HepG2 (cell line): ENCODE measurements at regions not wholly inside any gene's neighbourhood (a gene's known extent, or its start where the extent isn't known, plus 50 kb on each side); places are given as distances from the start of the nearest gene placed in this dataset.

ENCODE experiments used
- ATAC-seq: fragments of 200-7000 bp; cut with Tn5 transposase; 3 replicates; pipeline ENCODE4 v1.9.1; 2020; ENCODE audit warnings: mild to moderate bottlenecking, moderate library complexity
- BruUV-seq: library from RNA; stranded (reverse); fragments of 400-500 nt; replicated peaks from 2 replicates; lab custom pipeline; 2021; lab: Mats Ljungman, UMichigan
- CTCF ChIA-PET: fragments of 300-600 bp; formaldehyde crosslinking; extraction: SDS; loops from one replicate; lab custom pipeline; 2021; ENCODE audit warnings: low total read pairs, inconsistent platforms, low intra/inter-chr PET ratio; lab: Yijun Ruan, JAX
- POLR2A ChIA-PET: fragments of 350-600 bp; sonication (Branson Sonifier 250); formaldehyde crosslinking; loops from one replicate; lab custom pipeline; 2020; ENCODE audit warnings: antibody characterized with exemption, inconsistent platforms; lab: Yijun Ruan, JAX
- DNase-seq: peaks from one replicate; pipeline ENCODE4 v3.0.0-alpha.2; 2015; ENCODE audit warnings: low spot score
- FAIRE-seq: peaks from 3 replicates; lab custom pipeline; 2011; peaks lifted over from hg19 to GRCh38; lab: Jason Lieb, UNC
- H2AFZ ChIP-seq: one replicate; pipeline ENCODE4 v1.6.1; 2011; ENCODE audit warnings: low read length, inconsistent platforms
- H3K27ac ChIP-seq: fragments of 300-600 bp; 3 replicates; pipeline ENCODE4 v1.8.0; 2011; ENCODE audit warnings: mixed run types, mild to moderate bottlenecking, mixed read lengths, low read length, inconsistent platforms; ENCODE audit not compliant: insufficient read depth; ENCODE audit errors: extremely low read length
- H3K27me3 ChIP-seq, 2 experiments: fragments of 200-600 bp in 1 of 2; 2 replicates in 1 of 2; 3 replicates in 1 of 2; pipeline versions ENCODE4 v1.6.0 to v1.8.0; 2011; ENCODE audit warnings: low read length in 2 of 2, mild to moderate bottlenecking in 2 of 2, moderate library complexity in 2 of 2, inconsistent platforms in 1 of 2; ENCODE audit not compliant: insufficient read depth in 2 of 2, control insufficient read depth in 1 of 2
- H3K36me3 ChIP-seq, 2 experiments: fragments of 200-600 bp in 1 of 2; replicated peaks in 1 of 2; 2 replicates in 1 of 2; 3 replicates in 1 of 2; pipeline versions ENCODE4 v1.5.1 to v1.8.0; 2011; ENCODE audit warnings: low read length in 2 of 2, inconsistent platforms in 1 of 2; ENCODE audit not compliant: insufficient read depth in 2 of 2, control insufficient read depth in 1 of 2
- H3K4me1 ChIP-seq: 2 replicates; pipeline ENCODE4 v1.5.1; 2012; ENCODE audit warnings: low read length, inconsistent platforms; ENCODE audit not compliant: insufficient read depth
- H3K4me2 ChIP-seq: 2 replicates; pipeline ENCODE4 v1.6.0; 2011; ENCODE audit warnings: low read depth, low read length, inconsistent platforms
- H3K4me3 ChIP-seq, 3 experiments: fragments of 200-600 bp in 1 of 3; sonication (generic), shearing (Covaris generic) in 1 of 3; replicated peaks in 1 of 3; 2 replicates each; pipeline ENCODE4 v1.5.1; 2011 to 2016; ENCODE audit warnings: low read length in 3 of 3, inconsistent platforms in 2 of 3, low read depth in 2 of 3, mild to moderate bottlenecking in 2 of 3, control low read depth in 1 of 3, mixed read lengths in 1 of 3; ENCODE audit not compliant: insufficient read depth in 1 of 3
- H3K79me2 ChIP-seq: one replicate; pipeline ENCODE4 v1.6.1; 2011; ENCODE audit warnings: low read length, inconsistent platforms; ENCODE audit not compliant: insufficient read depth
- H3K9ac ChIP-seq: 2 replicates; pipeline ENCODE4 v1.6.0; 2011; ENCODE audit warnings: mild to moderate bottlenecking, low read depth, low read length, inconsistent platforms; ENCODE audit not compliant: insufficient read depth
- H3K9me3 ChIP-seq: 2 replicates; pipeline ENCODE4 v1.5.1; 2012; ENCODE audit warnings: mild to moderate bottlenecking, low read length
- H4K20me1 ChIP-seq: 2 replicates; pipeline ENCODE4 v1.6.0; 2011; ENCODE audit warnings: inconsistent platforms, mild to moderate bottlenecking, low read length, moderate library complexity; ENCODE audit not compliant: insufficient read depth
- CBX5 ChIP-seq: sonication (generic); formaldehyde crosslinking; IDR thresholded peaks from 2 replicates; pipeline ENCODE4 v1.4.0; 2020; ENCODE audit warnings: missing genetic modification reagents, borderline replicate concordance
- FUBP1 ChIP-seq: sonication (generic); formaldehyde crosslinking; IDR thresholded peaks from 2 replicates; pipeline ENCODE4 v1.5.1; 2020; ENCODE audit warnings: missing genetic modification reagents, mild to moderate bottlenecking, borderline replicate concordance
- HMGA1 ChIP-seq: sonication (generic); formaldehyde crosslinking; conservative IDR thresholded peaks from 2 replicates; pipeline ENCODE4 v1.4.0; 2020; ENCODE audit warnings: missing genetic modification reagents
- MED8 ChIP-seq: sonication (generic); formaldehyde crosslinking; IDR thresholded peaks from 2 replicates; pipeline ENCODE4 v1.8.1; 2023; ENCODE audit warnings: mild to moderate bottlenecking, missing genetic modification reagents; ENCODE audit not compliant: insufficient replicate concordance
- MZF1 ChIP-seq: sonication (generic); formaldehyde crosslinking; IDR thresholded peaks from 2 replicates; pipeline ENCODE4 v1.8.1; 2023; ENCODE audit warnings: mild to moderate bottlenecking, missing genetic modification reagents, borderline replicate concordance
- SOX5 ChIP-seq: IDR thresholded peaks from 2 replicates; pipeline ENCODE4 v1.6.1; 2016; ENCODE audit warnings: borderline replicate concordance
- ZBTB8A ChIP-seq: sonication (generic); formaldehyde crosslinking; IDR thresholded peaks from 2 replicates; pipeline ENCODE4 v1.4.0; 2020; ENCODE audit warnings: mild to moderate bottlenecking, low read depth, missing genetic modification reagents, borderline replicate concordance
- ZKSCAN8 ChIP-seq: IDR thresholded peaks from 2 replicates; pipeline ENCODE4 v1.6.1; 2016; ENCODE audit warnings: borderline replicate concordance, missing genetic modification reagents, missing compliant biosample characterization
- ZNF264 ChIP-seq: sonication (generic); formaldehyde crosslinking; IDR thresholded peaks from 2 replicates; pipeline ENCODE4 v1.4.0; 2020; ENCODE audit warnings: missing genetic modification reagents
- ZNF512B ChIP-seq: sonication (generic); formaldehyde crosslinking; IDR thresholded peaks from 2 replicates; pipeline ENCODE4 v1.5.1; 2020; ENCODE audit warnings: missing genetic modification reagents, mild to moderate bottlenecking, borderline replicate concordance
- WGBS: methylation state at CpG from one replicate; pipeline ENCODE4 v1.1.6; 2017; ENCODE audit warnings: low lambda C conversion rate; 5-methylcytosine and 5-hydroxymethylcytosine counted together
- in situ Hi-C: cut with HindIII; loops from 2 replicates; pipeline ENCODE4 v1.10.0; 2017; ENCODE audit warnings: low pct_unique_long_range_greater_than_20kb; ENCODE audit not compliant: extremely low pct_ligation_motif_present
- intact Hi-C: fragments of 100-400 bp; cut with micrococcal nuclease; formaldehyde crosslinking; loops from one replicate; pipeline ENCODE4 v1.10.0; 2022; ENCODE audit not compliant: unreplicated experiment

GRCh38 chr5:155554500-155554899 is 540.9 kb downstream of the KIF4B start:
- H2AFZ ChIP-seq: no peak overlapping the region
- ChIA-PET POLR2A (no interaction called here), CTCF (no interaction called here)
- H3K9me3 ChIP-seq: no peaks in the 10 kb centered on the region
- intact Hi-C loops: no loop called here
- no peak overlapping the region for H3K4me2 ChIP-seq
- no peaks in the 10 kb centered on the region for H3K27me3 ChIP-seq
- H3K27ac ChIP-seq: no peak overlapping the region
- H3K4me3 ChIP-seq: no peak overlapping the region
- H3K79me2 ChIP-seq: no peaks in the 10 kb centered on the region
- no peak for TF ChIP-seq CBX5
- TF ChIP-seq ZKSCAN8 (CRISPR knock-in tag): no peak
- no peak for TF ChIP-seq MZF1 (CRISPR knock-in tag)
- TF ChIP-seq ZBTB8A (CRISPR knock-in tag): no peak
- no peak for TF ChIP-seq ZNF264
- no peak for TF ChIP-seq FUBP1 (CRISPR knock-in tag)
- no peak for TF ChIP-seq HMGA1 (CRISPR knock-in tag)
- TF ChIP-seq ZNF512B (CRISPR knock-in tag): no peak
- no peak for TF ChIP-seq SOX5
- TF ChIP-seq MED8 (CRISPR knock-in tag): no peak
- TF ChIP-seq, all 625 proteins: peak for 0
- no peak for DNase-seq
- Histone ChIP-seq H4K20me1 (no peaks in the 10 kb centered on the region), H3K36me3 (no peaks in the 10 kb centered on the region), H3K9ac (no peak overlapping the region), H3K4me1 (no peaks in the 10 kb centered on the region)
- no TSS peak for BruUV-seq
- in situ Hi-C loops: no loop called here
- 23% methylated on average over 3 of the region's 3 CpGs for WGBS
- no peak for ATAC-seq
- FAIRE-seq: no peak
